Activated CD4-positive, alpha-beta T cell treated with anti-CD3 and anti-CD28 coated beads, Interleukin-2, Interleukin-6, amounts not matched to agents 100 ng/mL and 50 ng/mL, durations not matched to agents 16 hours and 8 hours (primary cell): ENCODE measurements at regions not wholly inside any gene's neighbourhood (a gene's known extent, or its start where the extent isn't known, plus 50 kb on each side); places are given as distances from the start of the nearest gene placed in this dataset.

Source experiments
- DNase-seq: peaks from one replicate; pipeline ENCODE4 v3.0.0-alpha.2; 2020

DNA sequence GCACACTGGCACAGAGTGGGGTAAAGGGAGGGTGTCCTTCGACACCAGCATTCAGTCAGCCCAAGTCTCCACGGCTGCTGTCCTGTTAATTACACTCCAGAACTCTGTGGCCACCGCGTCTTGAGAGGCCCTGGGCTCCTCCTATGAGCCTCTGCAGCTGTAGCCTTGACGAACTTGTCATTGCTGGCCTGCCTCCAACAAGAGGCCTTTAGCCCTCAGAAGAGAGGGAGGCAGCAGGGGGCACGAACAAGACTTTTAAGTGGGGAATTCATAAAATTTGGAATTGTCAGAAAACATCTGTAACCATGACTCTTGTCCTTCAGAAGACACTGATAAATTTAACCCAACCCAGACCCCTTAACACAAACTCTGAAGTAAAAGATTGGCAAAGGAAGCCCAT lies 241.9 kb downstream of the UQCRFS1 start:
- DNase-seq: no peak

DNA sequence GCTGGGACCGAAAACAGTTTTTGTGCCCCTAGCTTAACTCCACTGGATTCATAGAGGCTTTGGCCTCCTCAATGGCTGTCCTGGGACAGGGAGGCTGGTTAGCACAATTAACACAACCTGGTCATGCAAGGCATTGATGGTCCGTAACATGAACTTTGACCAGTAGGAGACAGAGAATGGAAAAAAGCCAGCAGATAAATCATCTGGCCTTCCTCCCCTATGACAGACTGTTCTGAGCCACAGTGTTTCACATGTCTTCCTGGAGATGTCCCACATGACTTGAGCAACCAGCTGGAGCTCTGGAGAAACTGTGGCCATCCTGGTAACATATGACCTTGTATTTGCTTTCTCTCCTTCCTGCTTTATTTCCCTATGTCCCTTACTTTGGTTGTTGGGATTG lies 244.2 kb downstream of the UQCRFS1 start:
- DNase-seq: no peak

GRCh38 chr19:28966737-28967399 lies 246.1 kb downstream of the UQCRFS1 start:
- no peak for DNase-seq

DNA sequence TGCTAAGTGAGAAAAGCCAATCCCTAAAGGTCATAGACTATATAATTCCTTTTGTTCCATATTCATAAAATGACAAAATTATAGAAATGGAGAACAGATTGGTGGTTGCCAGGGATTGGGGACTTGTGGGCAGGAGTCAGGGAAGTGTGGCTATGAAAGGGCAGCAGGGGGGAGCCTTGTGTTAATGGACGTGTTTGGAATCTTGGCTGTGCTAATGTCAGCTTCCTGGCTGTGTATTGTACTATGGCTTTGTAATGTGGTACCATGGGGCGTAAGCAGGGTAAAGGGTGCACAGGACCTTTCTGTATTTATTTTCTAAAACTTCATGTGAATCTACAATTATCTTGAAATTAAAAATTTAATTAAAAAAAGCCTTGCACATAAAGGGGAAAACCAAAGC lies 248.5 kb downstream of the UQCRFS1 start:
- no peak for DNase-seq

GRCh38 chr19:28963486-28964250 lies 249.3 kb downstream of the UQCRFS1 start:
- no peak for DNase-seq

DNA sequence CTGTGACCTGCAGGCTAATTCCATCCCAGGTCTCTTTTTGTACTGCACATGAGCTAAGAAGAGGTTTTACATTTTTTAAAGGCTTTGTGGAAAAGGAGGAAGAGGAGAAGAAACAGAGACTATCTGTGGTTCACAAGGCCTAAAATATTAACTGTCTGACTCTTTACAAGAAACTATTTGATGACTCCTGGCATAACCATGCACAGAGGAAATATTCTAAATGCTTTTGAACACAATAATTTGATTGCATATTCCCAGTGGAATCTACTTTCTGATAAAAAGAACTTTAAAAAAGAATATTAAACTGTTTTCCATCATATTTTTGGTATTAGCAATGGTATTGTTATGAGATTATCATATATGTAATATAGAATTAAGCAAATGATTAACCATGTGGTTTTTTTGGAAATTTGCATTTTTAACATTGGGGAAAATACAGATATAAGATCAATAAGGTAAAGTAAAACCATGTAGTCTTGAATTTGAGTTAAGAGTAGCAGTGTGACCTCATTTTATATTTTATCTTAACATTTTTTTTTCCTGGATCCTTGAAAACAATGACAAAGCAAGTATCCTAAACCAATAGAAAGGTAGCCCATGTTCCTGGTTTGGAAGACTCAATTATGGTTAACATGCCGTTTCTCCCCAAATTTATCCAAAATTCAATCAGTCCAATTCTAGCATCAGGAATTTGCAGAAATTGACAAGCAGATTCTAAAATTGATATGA lies 251.0 kb downstream of the UQCRFS1 start:
- DNase-seq: no peak

GRCh38 chr19:28960986-28961705 lies 251.8 kb downstream of the UQCRFS1 start:
- DNase-seq: no peak

- DNase-seq: no peak
These were observed 252.4 kb downstream of the UQCRFS1 start for GRCh38 chr19:28960586-28960985.

DNA sequence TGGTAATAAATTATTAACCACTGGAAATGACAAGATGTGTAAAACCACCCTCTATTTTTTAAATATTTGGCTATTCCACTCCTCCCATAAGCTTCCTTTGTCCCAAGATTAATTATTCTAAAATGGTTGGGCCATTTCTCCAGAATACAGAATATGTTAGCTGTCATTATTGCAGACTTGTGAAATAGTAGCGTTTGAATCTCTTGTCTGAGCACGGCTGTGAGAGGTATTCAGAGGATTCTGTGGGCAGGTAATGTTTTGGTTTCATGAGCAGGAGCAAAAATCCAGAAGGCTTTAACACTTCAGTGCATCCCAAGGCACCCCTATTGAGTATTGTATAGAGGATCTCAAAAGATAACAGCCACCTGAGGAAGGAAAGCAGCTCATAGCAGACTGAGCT lies 256.0 kb downstream of the UQCRFS1 start:
- no peak for DNase-seq

GRCh38 chr19:28956421-28956820 lies 256.5 kb downstream of the UQCRFS1 start:
- DNase-seq: no peak

DNA sequence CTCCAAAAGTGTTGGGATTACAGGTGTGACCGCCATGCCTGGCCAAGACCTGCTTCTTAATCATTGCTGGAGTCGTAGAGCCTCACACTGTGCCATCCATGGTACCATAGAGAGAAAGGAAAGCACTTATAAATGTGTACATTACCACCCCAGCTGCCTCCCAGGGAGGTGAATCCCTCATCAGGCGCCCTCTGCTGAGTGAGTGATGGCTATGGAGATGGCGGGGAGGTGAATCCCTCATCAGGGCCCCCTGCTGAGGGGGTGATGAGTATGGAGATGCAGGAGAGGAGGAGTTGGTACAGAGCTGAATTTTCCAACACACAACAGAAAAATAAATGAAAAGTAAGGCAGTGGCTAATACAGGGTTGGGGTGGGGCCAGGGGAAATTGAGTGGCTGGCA lies 263.4 kb downstream of the UQCRFS1 start:
- no peak for DNase-seq

- no peak for DNase-seq
These were observed 263.9 kb downstream of the UQCRFS1 start for GRCh38 chr19:28949027-28949426.

DNA sequence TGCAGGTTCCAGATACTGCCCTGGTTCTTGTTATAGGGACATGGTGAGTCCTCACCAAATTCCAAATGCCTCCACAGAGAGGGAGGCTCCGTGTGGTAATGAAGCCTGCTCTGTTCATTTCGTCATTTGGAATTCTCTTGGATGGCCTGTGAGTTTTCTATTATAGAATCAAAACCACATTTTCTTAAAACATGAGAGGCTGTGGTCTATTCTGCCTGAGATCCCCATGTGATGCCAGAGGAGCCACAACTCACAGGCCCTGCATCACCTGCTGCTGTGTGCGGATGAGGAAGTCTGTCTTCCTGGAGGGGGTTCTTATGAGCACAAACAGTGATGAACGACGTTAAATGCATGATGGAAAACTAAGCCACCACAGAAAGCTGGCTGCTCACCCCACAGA lies 264.4 kb downstream of the UQCRFS1 start:
- no peak for DNase-seq

DNA sequence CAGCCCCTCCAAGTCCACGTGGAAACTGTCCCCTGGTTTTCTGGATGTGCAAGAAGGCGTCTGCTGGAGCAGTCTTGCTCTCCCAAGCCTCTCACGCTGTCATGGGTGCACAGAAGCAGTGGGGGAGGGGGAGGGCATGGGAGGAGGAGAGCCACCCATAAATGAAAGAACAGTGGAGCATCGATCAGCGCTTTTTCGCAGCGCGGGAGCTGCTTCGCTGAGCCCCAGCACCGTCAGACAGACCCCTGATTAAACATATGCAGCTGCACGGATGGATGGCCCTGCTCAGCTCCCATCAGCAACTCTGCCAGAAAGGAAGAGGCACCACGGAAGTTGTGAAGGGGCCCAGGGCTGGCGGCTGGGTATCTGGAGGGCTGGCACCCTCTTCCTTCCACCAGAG lies 264.9 kb downstream of the UQCRFS1 start:
- no peak for DNase-seq

GRCh38 chr19:28943651-28944050 lies 269.3 kb downstream of the UQCRFS1 start:
- no peak for DNase-seq

GRCh38 chr19:28941833-28942232 lies 271.1 kb downstream of the UQCRFS1 start:
- no peak for DNase-seq

DNA sequence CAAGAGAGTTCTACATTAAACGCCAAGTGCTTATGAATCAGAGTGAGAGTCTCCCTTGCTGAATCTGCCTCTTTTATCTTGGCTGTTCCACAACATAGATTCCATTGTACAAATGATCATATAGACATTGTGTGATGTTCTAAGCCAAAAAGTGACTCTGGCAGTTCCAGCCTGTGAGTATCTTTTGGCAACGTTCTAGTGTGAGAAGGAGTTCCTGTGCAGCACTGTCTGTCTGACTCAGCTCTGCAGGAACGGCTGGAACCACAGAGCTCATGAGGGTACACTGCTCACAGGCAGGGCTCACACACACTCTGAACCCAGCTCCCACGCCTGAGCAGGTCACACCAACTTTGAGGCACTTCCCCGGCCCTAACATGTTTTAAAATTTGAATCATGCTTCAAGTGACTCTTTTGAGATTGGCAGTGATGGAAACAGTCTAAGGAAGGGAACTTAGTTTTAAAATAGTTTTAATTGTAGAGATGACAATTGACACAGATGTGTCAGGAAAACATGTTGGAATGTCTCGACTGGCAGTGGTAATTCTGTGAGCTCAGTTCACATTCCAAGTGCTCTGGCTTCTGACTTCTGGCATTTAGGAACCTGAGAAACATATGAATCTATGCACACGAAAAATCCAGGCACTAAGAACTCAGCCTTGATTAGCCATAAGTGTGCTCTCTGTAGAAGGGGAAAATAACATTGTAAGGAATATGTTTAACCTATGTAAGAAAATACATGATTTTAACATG lies 272.0 kb downstream of the UQCRFS1 start:
- no peak for DNase-seq

DNA sequence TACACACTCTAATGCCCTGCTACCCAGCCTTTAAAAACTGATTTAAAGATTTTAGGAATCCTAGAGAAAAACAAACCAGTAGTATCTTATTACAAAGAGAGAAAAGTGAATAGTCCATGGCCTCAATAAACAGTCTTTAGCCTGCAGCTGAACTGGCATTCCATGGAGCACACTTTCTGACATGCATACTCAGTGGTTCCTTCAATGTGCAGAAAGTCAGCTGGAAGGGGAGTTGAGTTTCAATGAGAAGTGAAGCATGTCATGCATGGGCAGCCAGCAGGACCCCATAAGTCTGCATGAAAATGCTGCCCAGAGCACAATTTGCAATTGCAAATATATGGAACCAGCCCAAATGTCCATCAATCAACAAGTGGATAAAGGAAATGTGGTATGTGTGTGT lies 273.7 kb downstream of the UQCRFS1 start:
- no peak for DNase-seq

- DNase-seq: no peak
These were observed 276.9 kb downstream of the UQCRFS1 start for GRCh38 chr19:28936001-28936400.

GRCh38 chr19:28934631-28935030 lies 278.3 kb downstream of the UQCRFS1 start:
- DNase-seq: no peak

DNA sequence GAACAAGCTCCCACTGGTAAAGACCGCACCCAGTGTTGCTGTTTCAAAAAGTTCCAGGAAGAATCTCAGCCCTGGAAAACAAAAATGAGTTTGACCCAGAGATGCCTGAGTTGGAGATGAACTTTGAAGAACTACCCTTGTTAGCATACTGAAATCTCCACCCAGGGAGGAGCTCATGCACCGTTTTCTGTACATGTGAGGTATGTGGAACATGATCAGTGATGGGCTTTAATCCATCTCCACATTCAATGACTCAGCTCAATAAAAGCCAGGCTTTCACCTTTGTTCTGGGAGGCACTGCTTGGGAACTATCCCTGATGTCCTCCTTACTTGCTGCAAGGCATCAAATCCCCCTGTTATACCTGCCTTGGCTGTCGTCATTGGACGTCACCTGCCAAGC lies 279.9 kb downstream of the UQCRFS1 start:
- no peak for DNase-seq

DNA sequence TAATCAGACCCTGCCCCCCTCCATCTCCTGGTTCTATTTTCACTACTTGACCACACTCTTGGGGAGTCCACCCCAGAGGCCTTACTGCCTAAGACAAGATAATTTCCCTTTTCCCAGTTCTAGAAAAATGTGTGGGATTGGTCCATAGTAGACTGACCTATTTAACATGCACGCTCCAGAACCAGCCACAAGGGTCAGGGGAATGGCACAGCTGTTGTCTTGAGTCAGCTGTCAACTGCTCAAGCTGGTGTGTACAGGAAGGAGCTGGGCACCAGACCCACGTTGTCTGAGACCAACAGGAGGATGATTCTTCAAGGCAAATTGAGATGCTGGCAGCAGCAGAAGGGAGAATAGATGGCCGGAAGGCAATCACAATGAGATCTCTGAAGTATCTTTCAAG lies 280.5 kb downstream of the UQCRFS1 start:
- no peak for DNase-seq

DNA sequence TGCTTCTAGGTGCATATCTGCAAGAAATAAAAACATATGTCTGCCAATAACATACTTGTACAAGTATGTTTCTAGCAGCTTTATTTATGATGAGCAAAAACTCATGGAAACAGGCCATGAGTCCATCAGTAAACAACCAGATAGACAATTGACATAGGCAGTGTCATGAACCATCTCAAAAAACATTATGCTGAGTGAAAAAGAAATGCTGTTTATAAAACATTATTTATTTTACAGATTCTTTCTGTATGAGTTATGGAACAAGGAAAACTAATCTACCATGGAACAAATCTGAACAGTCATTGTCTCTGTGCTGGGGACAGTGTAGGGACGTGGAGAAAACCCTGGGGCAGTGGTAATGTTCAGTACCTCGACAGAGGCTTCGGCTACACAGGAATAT lies 283.9 kb downstream of the UQCRFS1 start:
- DNase-seq: no peak
